SK-N-DZ (cell line): ENCODE measurements at regions not wholly inside any gene's neighbourhood (a gene's known extent, or its start where the extent isn't known, plus 50 kb on each side); places are given as distances from the start of the nearest gene placed in this dataset.

Source experiments
- DNase-seq: peaks from one replicate; pipeline ENCODE4 v3.0.0-alpha.2; 2015; ENCODE audit warnings: low spot score

DNA sequence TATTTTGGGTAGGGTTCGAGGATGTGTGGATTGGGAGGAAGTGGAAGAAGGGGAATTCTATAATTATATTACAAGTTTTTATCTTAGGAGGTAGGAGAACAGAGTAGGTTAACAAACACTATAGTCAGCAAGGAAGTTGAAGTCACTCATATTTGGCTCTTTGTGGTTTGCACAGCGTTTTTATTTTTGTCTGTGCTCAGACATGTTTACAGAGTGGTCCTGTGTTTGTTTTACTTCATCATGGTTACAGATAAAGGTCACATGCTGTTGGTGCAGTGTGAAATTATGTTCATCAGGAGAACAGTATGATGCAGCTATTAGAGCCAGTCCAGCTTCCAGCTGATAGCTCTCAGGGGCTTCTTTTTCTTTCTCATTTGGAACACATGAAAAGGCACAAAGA lies 299.9 kb upstream of the SFRP2 start:
- no peak for DNase-seq

DNA sequence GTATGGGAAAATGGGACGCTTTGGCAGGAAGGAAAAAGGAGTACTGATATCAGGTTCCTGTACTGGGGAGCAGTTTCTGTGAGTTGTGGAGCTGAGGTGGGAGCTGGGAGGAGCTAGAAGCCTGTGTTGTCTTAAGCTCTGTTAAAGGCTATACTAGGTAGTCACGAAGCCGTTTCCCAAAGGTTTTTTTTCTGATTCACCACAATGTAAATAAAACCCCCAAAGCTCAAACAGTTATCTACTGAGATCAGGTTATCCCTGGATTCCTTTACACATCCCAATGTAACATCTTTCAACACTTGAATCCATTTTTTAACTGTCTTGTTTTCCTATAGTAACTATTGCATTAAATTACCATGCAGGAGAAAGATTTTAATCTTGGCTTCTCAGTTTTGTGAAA lies 297.4 kb upstream of the SFRP2 start:
- DNase-seq = no peak

DNA sequence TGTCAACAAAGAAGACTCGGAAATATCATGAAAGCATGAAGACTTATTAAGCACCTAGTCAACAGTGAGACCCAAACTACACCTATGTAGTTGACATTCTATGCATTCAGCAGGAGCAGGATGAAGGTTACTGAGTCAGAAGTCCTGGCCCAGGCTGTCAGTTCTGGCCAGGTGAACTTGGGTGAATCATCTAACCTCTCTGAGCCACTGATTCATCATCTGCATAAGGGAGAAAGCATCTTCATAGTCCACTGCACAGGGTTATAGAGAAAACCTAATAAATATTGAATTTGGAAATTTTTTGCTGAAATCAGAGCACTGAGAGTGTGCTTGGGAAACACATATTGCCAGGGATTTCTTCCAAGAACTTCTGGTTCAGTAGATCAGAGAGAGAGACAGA lies 296.0 kb upstream of the SFRP2 start:
- no peak for DNase-seq

DNA sequence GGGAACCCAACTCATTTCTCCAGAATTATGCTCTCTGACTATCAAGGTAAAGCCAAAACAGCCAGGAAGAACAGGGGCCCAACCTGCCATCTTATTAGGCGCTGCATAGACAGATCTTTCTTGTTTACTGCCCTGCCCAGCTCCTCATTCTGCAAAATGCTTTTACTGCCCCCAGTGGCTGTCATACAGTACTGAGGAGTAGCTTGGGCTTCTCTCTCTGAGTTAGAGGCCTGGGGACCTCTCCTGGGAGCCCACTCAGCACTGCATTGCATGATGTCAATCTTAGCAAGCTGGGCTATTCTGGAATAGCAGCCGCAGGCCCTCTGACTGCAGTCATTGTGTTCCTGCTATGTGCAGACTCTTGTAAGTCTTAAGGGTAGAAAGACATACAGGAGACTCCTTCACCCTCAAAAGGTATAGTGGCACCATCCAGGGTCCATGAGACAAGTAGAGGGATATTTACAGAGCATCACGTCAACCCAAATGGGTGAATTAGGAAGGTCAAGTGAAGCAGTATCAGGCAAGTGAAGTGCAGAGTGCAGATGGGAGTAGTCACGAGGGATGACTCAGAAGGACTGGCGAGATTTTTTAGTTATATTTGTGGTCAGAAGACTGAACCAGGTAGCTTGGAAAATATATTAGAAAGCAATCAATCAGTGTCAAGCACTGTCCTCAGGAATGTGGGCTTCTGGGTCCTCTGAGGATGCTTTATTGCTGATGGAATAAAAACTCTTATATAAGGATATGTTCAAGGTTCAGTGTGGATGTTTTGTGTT lies 294.1 kb upstream of the SFRP2 start:
- DNase-seq = peak; percentile 1

DNA sequence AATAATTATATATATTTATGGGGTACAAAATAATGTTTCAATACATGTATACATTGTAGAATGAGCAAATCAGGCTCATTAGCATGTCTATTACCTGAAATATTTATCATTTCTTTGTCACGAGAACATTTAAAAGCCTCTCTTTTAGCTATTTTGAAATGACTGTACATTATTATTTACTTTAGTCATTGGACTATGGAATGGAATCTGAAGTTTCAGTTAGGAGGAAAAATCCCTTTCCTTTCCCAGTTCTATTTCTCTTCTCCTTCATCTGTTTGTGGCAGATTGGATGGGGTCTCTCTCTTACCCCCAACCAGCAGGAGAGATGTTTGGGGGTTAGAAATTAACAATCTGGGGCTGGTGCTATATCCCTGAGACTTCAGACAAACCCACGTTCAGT lies 292.5 kb upstream of the SFRP2 start:
- no peak for DNase-seq

DNA sequence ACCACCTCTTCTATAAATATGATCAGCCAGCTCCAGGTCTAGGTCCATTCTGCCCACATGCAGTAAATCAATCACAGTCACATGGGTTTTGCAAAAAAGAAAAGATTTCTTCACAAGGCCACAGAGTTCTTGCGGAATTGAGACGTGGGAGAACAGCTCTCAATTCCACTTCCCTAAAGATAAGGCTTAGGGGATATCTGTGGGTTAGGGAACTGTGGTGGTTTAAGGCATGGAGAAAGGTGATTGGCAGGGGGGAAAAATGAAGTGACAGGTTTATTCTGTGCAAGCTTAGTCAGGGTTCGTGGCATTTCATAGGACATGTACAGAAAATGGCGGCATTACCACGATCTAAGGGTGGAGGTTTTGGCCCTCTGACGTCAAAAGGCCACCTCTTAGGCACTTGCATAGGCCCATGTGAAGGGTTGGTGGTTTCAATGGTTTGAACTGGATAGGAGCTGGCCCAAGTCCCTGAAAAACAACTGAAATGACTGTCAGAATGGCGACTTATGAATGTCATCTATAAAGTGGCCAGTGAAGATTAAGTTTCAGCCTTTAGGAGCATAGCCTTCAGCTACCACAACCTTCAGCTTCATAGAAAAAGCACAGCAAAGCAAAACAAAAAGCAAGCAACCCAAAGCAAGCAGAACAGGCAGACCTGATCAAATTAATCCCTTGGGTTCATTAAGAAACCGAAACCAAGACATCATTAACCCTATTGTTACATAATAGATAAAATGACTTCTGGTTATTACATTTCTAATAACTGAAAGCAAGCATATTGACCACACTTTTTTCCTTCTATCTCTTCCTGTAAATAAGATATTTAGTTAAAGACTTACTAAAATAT lies 289.8 kb upstream of the SFRP2 start:
- DNase-seq = no peak

DNA sequence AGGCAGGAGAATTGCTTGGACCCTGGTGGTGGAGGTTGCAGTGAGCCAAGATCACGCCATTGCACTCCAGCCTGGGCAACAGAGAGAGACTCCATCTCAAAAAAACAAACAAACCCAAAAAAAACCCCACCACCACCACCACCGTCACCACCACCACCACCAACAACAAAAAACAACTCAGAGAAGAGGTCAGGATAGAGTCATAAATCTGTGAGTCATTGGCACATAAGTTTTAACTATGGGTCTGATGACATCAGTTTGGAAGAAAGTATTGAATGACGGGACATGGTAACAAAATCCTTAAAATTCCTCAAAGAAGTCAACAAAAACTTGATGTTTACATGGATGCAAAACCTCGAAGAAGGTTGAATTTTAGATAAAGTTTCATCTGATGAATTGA lies 288.0 kb upstream of the SFRP2 start:
- no peak for DNase-seq

DNA sequence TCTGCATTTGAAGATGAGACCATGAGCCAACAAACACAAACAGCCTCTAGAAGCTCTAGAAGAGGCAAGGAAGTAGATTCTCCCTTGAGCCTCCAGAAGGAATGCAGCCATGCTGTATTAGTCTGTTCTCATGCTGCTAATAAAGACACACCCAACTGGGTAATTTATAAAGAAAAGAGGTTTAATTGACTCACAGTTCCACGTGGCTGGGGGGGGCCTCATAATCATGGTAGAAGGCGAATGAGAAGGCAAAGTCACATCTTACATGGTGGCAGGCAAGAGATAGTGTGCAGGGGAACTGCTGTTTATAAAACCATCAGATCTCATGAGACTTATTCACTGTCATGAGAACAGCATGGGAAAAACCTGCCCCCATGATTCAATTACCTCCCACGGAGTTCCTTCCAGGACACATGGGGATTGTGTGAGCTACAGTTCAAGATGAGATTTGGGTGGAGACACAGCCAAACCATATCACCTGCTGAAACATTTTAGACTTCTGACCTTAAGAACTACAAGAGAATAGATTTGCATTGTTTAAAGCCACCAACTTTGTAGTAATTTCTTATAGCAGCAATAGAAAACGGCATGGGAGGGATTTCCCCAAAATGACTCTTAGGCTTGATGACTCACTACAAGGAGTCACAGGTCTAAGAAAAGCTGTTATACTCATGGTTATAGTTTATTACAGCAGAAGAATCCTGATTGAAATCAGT lies 284.4 kb upstream of the SFRP2 start:
- no peak for DNase-seq

DNA sequence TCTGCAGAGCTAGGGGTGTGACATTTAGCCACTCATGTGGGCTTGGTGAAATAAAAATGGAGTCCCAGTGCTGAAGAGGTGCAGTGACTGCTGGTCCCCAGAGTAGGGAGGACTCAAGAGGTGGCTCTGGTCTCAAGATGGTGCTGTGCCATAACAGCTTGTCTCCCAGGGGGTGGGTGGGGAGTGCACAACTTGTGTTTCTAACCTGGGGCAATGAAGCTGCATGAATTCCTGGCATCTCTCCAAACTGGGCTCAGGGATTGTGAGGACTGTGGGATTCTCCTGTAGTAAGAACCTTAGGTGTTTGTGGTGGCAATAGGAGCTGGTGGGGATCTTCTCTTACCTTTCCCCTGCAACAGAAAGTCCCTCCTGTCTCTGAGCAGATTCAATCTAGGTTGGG lies 278.9 kb upstream of the SFRP2 start:
- DNase-seq = no peak

DNA sequence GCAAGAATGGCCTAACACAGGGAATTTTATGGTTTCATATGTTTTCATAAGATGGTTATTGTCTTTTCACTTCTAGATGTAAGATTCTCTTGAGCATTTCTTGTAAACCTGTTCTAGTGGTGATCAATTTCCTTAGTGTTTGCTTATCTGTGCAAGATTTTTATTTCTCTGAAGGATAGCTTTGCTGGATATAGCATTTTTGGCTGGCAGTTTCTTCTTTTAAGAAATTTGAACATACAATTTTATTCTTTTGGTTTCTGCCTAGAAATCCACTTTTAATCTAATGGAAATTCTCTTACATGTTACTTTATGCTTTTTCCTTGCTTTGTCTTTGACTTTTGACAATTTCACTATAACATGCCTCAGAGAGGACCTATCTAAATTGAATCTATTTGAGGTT lies 276.5 kb upstream of the SFRP2 start:
- no peak for DNase-seq

DNA sequence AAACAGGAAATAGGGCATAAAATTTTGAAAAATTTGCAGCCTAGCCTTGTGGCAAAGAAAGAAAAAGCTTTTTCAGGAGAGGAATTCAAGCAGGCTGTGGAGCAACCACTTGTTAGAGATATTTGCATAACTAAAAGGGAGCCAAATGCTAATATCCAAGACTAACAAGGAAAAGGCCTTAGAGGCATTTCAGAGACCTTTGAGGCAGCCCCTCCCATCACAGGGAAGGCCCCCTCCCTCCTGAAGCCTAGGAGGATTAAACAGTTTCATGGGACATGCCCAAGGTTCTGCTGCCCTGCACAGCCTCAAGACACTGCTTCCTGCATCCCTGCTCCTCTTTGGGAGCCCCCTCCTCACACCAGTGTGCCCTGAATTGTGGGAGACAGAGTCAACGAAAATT lies 275.4 kb upstream of the SFRP2 start:
- no peak for DNase-seq

DNA sequence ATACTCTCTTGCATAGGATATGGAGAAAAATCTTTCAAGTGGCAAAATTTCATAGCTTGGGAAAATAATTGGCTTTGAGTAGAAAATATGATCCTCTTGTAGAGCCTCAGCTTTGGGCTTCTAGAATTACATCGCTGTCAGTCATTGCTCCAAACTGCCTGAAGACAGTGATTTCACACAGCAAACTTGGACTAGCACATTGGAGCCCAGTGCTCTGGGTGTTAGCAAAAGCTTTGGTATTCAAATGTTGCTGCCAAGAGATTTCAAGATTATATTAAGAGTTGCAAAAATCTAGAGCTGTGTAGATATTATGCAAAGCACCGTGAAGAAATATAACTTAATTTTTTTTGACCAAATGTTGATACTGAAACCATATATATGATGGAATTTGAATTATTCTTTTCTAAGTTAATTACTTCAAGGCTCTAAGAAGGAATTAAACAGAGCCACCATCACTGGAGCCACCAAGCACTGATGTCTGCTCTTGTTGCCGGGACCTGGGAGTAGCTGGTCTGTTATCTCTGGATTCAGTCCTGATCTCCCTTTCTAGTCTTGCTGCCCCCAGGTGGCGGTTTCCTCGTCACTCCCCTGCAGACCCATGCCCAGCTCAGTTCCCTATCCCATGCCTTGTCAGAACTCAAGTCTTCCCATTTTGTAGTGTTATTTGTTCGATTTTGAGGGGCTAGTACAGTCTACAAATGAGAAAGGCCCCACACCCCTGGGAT lies 260.7 kb upstream of the SFRP2 start:
- peak; percentile 1 for DNase-seq

DNA sequence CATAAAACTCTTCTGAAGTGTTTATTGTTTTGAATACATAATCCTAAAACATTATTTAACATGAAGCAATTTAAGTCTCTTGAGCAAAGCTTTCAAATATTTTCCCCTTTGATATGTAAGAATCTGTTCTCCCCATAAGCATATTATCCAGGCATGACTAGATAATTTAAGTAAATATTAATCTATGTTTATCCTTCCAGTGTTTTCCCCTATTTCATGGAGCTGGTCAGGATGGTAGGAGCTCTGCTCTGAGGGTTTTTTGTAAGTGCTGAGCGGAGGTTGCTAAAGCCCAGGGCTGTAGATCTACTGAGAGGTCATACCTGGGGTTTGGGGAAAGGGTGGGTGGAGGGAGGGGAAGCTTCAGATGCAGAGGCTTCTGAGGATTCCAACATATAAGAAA lies 258.9 kb upstream of the SFRP2 start:
- no peak for DNase-seq

DNA sequence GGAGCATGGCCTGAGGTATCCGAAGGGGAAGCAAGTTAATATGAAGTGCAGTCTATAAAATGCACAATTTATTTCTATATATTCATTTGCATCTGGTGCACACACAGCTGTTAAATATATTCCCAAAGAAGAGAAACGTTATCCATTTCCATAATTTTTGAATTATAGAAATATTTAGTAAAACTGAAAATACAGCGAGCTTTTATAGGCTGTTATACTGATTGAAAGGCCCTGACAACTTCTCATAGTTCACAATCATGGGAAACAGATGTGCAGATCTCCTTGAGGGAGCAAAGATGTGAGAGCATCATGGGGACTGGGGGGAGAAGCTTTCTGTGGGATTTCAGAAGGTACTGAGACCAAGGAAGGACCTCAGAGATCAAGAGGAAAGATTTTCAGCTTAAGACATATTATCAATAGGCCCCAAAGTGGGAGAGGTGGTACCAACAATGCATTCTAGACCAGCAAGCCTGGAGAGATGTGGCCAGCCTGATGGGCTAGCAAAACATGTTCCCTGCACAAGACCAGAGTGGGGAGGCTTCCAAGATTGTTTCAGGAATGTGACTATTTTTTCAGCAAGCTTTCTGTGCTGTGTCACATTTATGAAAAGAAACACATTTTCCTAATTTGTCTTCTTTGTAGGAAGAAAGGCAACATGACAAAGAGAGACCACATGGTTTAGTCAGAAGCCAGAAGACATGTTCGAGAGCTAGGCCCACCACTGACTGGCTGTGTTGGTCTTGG lies 256.0 kb upstream of the SFRP2 start:
- DNase-seq = no peak

DNA sequence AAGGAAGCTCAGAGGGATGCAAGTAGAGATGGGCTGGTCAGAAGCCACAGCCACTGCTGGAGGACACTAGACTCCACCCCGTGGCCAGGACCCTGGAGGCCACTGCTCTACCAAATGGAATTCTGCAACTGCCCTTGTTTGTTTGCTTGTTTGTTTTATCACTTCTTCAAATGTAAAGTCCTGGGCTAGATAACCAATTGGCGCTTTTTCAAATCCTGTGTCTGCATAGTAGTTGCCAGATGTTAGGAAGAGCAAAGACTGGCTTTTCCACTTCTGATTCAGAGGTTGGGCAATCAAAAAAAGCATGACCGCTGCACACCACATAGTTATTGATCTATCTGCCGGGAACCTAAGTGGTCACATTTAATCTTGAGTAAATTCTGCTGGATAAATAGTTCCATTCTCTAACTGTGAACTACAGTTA lies 255.2 kb upstream of the SFRP2 start:
- no peak for DNase-seq

DNA sequence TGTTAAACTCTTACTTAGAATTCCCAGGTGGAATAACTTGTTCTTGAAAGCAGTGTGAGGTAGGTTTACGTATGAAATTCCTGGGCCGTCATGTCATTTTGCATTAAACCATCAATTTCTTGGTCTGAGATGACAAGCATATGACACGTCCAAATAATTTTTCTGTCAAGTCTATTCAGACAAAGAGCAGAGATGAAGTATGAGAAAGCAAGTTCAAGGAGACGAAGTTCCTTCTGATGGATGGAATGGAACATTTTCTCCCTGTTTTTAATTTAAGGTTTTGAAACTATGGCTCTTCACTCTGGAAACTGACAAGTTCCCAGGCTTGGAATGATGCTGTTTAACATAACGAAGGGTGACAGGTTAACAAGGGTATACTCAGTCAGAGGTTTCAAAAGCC lies 252.8 kb upstream of the SFRP2 start:
- no peak for DNase-seq

DNA sequence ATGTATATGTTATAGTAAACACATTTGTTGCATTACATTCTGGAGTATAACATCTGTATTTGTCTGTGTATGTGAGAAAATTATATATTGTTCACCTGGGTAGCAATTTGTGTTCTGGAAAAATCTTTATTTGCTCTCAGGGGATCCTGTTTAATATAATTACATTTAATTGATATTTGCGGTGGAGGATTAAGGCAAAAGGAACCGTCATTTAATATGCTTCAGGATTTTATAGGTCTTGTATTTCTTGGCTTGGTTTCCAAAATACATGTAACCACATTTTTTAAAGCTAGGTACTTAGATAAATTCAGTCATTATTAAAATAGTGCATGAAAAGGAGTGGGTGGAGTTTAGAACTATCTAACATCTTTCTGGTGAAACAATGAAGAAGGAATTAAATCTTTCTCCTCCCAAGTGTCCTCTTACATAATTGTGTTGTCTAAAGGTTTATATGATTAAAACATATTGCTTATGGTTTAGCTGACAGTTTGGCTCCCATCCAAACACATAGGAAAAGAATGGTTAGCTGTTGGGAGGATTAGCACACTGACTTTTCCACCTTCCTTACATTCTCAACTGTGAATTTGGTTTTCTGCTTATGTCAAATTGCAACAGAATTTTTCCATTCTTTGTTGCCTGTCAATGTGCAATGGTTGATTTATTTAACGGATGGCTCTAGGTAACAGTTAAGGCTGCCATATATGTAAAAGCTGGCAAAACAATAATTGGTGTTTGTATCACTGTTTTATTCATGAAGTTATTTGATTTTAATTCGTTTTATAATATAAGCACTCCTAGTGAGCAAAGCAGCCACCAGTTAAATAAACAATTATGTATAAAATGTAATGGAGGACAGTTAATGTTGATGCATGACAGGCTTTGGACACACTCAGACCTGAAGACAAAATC lies 250.8 kb upstream of the SFRP2 start:
- no peak for DNase-seq

DNA sequence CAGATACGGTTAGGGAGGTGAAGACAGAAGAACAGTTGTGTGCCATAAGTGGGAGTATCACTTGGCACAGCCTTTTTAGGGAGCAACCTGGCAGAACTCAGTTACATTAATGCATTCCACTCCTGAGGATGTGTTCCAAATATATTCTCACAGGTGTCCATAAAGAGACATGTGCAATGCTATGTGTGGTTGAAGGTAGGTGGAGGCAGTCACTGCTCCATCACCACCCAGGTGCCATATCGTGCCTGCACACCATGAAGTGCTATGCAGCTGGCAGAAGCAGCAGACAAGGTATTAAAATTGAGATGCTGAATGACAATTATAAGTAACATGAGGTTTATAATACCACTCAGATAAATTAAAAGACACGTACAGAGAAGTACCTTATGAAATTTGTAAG lies 248.0 kb upstream of the SFRP2 start:
- DNase-seq = no peak

DNA sequence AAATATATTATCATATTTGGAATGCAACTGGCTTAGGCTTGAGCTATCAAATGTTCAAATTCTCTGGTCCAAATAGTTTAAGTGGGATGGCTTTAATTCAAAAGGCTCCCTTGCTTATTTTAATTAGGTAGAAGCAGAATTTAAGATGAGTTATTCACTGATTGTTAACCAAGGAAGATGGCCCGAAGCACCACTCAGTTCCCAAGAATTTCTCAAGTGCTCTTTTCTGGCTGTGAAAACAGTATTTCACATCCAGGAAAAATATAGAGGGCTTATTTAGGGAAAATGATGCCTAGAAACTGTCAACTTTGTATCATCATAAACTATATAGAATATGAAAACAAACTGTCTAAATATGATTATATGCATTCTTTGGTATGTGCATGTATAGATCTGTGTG lies 246.5 kb upstream of the SFRP2 start:
- DNase-seq = no peak

DNA sequence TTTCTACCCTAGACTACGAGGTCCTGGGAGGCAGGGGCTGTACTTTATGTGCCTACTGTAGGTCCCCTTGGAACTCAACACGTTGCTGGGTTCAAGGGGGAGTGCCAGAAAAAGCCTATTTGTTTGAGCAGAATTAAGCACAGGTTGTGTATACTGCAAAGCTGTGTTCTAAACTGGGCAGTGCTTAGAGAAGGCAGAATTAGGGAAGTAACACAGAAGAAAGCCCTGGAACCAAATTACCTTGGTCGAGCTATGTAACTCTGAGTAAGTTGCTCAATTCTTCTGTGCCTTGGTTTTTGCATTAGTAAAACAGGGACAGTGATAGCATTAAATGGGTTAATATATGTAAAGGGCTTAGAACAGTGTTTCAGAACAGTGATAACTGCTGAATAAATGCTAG lies 245.0 kb upstream of the SFRP2 start:
- DNase-seq = no peak
